ENCODE measurements at regions not wholly inside any gene's neighbourhood (a gene's known extent, or its start where the extent isn't known, plus 50 kb on each side); places are given as distances from the start of the nearest gene placed in this dataset.

DNA sequence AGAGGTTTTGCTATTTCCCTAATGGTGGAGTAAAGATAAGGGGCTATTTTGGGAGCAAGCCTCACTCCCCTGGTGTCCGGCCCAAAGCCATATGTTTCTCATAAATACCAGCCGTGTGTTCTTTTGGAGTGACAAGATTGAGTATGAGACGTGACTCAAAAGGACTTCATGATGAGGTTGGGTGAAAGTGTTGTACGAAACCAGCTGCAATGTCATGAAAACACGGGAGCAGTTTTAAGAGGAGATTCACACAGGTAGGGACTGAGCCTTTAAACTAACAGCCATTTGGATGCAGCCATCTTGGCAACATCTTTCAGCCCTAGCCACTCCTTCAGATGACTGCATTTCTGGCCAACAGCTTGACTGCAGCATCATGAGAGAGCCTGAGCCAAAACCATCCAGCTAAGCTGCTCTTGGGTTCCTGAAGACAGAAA is 532.3 kb upstream of the USP24 start (continued):
- TF ChIP-seq ZNF232 (CRISPR knock-in tag; IDR thresholded peaks at IDR 0.05) = no peak
- TF ChIP-seq, protein P1, sequence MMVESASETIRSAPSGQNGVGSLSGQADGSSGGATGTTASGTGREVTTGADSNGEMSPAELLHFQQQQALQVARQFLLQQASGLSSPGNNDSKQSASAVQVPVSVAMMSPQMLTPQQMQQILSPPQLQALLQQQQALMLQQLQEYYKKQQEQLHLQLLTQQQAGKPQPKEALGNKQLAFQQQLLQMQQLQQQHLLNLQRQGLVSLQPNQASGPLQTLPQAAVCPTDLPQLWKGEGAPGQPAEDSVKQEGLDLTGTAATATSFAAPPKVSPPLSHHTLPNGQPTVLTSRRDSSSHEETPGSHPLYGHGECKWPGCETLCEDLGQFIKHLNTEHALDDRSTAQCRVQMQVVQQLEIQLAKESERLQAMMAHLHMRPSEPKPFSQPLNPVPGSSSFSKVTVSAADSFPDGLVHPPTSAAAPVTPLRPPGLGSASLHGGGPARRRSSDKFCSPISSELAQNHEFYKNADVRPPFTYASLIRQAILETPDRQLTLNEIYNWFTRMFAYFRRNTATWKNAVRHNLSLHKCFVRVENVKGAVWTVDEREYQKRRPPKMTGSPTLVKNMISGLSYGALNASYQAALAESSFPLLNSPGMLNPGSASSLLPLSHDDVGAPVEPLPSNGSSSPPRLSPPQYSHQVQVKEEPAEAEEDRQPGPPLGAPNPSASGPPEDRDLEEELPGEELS (CRISPR knock-in tag; IDR thresholded peaks at IDR 0.05) = no peak
- no peak for TF ChIP-seq TCF7 (CRISPR knock-in tag; IDR thresholded peaks at IDR 0.05; ENCODE audit: low read depth)
- TF ChIP-seq ZNF219 (CRISPR knock-in tag; IDR thresholded peaks at IDR 0.05; ENCODE audit: borderline replicate concordance) = no peak

DNA sequence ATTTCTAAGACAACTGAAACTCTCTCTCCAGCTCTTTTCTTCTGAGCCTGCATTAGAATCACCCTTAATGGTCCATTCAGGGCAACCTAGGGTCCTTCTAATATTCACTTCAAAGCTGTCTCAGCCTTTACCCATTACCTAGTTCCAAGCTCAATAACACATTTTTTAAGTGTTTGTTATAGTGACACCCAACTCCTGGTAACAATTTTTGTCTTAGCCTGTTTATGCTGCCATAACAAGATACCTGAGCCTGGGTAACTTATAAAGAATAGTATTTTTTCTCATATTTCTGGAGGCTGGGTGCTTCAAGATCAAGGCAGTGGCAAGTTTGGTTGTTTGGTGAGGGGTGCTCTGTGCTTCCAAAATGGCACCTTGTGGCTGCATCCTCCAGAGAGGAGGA is 531.5 kb upstream of the USP24 start:
- H3K9me3 Mint-ChIP-seq = peaks cover 14% of the 10 kb centered on the region
- H3K27ac Mint-ChIP-seq = no peak overlapping the region
- ATAC-seq (no peak), DNase-seq (ENCODE audit: low spot score) (no peak)
- no peaks in the 10 kb centered on the region for H3K27me3 Mint-ChIP-seq (ENCODE audit: low read depth)
- ChIA-PET POLR2A (no interaction called here), CTCF (no interaction called here)
- TF ChIP-seq ZNF219 (CRISPR knock-in tag; IDR thresholded peaks at IDR 0.05; ENCODE audit: borderline replicate concordance) = no peak
- TF ChIP-seq NFYB (CRISPR knock-in tag; conservative IDR thresholded peaks at IDR 0.05; ENCODE audit: low read depth) = no peak
- TF ChIP-seq TP53 (CRISPR knock-in tag; IDR thresholded peaks at IDR 0.05) = no peak
- TF ChIP-seq GRHL2 (CRISPR knock-in tag; IDR thresholded peaks at IDR 0.05; ENCODE audit: insufficient replicate concordance, severe bottlenecking) = no peak
- TF ChIP-seq CBFB (CRISPR knock-in tag; IDR thresholded peaks at IDR 0.05; ENCODE audit: low read depth) = no peak
- TF ChIP-seq, protein P2, sequence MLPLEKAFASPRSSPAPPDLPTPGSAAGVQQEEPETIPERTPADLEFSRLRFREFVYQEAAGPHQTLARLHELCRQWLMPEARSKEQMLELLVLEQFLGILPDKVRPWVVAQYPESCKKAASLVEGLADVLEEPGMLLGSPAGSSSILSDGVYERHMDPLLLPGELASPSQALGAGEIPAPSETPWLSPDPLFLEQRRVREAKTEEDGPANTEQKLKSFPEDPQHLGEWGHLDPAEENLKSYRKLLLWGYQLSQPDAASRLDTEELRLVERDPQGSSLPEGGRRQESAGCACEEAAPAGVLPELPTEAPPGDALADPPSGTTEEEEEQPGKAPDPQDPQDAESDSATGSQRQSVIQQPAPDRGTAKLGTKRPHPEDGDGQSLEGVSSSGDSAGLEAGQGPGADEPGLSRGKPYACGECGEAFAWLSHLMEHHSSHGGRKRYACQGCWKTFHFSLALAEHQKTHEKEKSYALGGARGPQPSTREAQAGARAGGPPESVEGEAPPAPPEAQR (CRISPR knock-in tag; IDR thresholded peaks at IDR 0.05) = no peak
- peaks cover 12% of the 10 kb centered on the region for H3K4me1 Mint-ChIP-seq
- no peaks in the 10 kb centered on the region; the same call in 1 of the 2 replicates for H3K36me3 Mint-ChIP-seq
- H3K4me3 Mint-ChIP-seq = no peak overlapping the region

DNA sequence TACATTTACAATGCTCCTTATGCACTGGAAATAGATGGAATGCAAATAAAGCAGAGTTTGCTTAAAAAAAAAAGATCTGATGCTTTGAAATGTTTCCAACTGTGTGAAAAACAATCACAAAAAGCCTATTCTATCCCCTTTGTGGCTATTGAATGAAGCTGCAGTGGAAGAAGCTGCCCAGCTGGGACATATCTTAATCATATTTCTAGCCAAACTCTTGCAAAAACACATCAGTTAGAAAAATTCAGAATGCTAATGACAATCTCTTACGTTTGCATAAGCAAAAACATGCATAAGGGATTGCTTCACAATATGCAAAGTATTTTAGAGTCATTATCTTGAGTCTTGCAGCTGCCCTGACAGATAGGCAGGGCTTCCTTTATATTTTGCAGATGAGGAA is 526.4 kb upstream of the USP24 start:
- Mint-ChIP-seq H3K27ac (no peak overlapping the region), H3K27me3 (ENCODE audit: low read depth) (no peaks in the 10 kb centered on the region; the same call in 1 of the 2 replicates), H3K4me1 (peaks cover 20% of the 10 kb centered on the region), H3K4me3 (no peak overlapping the region), H3K36me3 (peaks cover 3% of the 10 kb centered on the region; the same call in 1 of the 2 replicates), H3K9me3 (peaks cover 13% of the 10 kb centered on the region)
- ATAC-seq = no peak
- no peak for TF ChIP-seq SP1 (CRISPR knock-in tag; conservative IDR thresholded peaks at IDR 0.05)
- TF ChIP-seq, protein P3, sequence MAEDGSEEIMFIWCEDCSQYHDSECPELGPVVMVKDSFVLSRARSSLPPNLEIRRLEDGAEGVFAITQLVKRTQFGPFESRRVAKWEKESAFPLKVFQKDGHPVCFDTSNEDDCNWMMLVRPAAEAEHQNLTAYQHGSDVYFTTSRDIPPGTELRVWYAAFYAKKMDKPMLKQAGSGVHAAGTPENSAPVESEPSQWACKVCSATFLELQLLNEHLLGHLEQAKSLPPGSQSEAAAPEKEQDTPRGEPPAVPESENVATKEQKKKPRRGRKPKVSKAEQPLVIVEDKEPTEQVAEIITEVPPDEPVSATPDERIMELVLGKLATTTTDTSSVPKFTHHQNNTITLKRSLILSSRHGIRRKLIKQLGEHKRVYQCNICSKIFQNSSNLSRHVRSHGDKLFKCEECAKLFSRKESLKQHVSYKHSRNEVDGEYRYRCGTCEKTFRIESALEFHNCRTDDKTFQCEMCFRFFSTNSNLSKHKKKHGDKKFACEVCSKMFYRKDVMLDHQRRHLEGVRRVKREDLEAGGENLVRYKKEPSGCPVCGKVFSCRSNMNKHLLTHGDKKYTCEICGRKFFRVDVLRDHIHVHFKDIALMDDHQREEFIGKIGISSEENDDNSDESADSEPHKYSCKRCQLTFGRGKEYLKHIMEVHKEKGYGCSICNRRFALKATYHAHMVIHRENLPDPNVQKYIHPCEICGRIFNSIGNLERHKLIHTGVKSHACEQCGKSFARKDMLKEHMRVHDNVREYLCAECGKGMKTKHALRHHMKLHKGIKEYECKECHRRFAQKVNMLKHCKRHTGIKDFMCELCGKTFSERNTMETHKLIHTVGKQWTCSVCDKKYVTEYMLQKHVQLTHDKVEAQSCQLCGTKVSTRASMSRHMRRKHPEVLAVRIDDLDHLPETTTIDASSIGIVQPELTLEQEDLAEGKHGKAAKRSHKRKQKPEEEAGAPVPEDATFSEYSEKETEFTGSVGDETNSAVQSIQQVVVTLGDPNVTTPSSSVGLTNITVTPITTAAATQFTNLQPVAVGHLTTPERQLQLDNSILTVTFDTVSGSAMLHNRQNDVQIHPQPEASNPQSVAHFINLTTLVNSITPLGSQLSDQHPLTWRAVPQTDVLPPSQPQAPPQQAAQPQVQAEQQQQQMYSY (CRISPR knock-in tag; IDR thresholded peaks at IDR 0.05) = no peak
- TF ChIP-seq, protein P4, sequence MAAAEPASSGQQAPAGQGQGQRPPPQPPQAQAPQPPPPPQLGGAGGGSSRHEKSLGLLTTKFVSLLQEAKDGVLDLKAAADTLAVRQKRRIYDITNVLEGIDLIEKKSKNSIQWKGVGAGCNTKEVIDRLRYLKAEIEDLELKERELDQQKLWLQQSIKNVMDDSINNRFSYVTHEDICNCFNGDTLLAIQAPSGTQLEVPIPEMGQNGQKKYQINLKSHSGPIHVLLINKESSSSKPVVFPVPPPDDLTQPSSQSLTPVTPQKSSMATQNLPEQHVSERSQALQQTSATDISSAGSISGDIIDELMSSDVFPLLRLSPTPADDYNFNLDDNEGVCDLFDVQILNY (CRISPR knock-in tag; IDR thresholded peaks at IDR 0.05) = no peak
- TF ChIP-seq GABPB1 (CRISPR knock-in tag; IDR thresholded peaks at IDR 0.05) = no peak
- TF ChIP-seq ZNF219 (CRISPR knock-in tag; IDR thresholded peaks at IDR 0.05; ENCODE audit: borderline replicate concordance) = no peak
- no peak for TF ChIP-seq SOX15 (CRISPR knock-in tag; IDR thresholded peaks at IDR 0.05)
- no peak for TF ChIP-seq ZNF423 (CRISPR knock-in tag; IDR thresholded peaks at IDR 0.05)
- TF ChIP-seq CREB1 (CRISPR knock-in tag; IDR thresholded peaks at IDR 0.05) = no peak
- TF ChIP-seq ELF4 (CRISPR knock-in tag; IDR thresholded peaks at IDR 0.05; ENCODE audit: low read depth) = no peak
- TF ChIP-seq TEAD4 (CRISPR knock-in tag; IDR thresholded peaks at IDR 0.05) = no peak
- TF ChIP-seq NFE2L1 (CRISPR knock-in tag; IDR thresholded peaks at IDR 0.05) = no peak
- no peak for TF ChIP-seq NR3C1 (CRISPR knock-in tag; conservative IDR thresholded peaks at IDR 0.05; ENCODE audit: low read depth)
- no peak for TF ChIP-seq SMAD3 (CRISPR knock-in tag; IDR thresholded peaks at IDR 0.05; ENCODE audit: borderline replicate concordance)
- no peak for TF ChIP-seq ZNF396 (CRISPR knock-in tag; IDR thresholded peaks at IDR 0.05; ENCODE audit: borderline replicate concordance)
- TF ChIP-seq, protein P5, sequence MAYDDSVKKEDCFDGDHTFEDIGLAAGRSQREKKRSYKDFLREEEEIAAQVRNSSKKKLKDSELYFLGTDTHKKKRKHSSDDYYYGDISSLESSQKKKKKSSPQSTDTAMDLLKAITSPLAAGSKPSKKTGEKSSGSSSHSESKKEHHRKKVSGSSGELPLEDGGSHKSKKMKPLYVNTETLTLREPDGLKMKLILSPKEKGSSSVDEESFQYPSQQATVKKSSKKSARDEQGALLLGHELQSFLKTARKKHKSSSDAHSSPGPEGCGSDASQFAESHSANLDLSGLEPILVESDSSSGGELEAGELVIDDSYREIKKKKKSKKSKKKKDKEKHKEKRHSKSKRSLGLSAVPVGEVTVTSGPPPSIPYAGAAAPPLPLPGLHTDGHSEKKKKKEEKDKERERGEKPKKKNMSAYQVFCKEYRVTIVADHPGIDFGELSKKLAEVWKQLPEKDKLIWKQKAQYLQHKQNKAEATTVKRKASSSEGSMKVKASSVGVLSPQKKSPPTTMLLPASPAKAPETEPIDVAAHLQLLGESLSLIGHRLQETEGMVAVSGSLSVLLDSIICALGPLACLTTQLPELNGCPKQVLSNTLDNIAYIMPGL (CRISPR knock-in tag; IDR thresholded peaks at IDR 0.05) = no peak
- TF ChIP-seq, protein P6, sequence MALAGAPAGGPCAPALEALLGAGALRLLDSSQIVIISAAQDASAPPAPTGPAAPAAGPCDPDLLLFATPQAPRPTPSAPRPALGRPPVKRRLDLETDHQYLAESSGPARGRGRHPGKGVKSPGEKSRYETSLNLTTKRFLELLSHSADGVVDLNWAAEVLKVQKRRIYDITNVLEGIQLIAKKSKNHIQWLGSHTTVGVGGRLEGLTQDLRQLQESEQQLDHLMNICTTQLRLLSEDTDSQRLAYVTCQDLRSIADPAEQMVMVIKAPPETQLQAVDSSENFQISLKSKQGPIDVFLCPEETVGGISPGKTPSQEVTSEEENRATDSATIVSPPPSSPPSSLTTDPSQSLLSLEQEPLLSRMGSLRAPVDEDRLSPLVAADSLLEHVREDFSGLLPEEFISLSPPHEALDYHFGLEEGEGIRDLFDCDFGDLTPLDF (CRISPR knock-in tag; IDR thresholded peaks at IDR 0.05) = no peak
- ChIA-PET CTCF (no interaction called here), POLR2A (no interaction called here)
- DNase-seq (ENCODE audit: low spot score) = no peak
